GM18861 (cell line): ENCODE measurements at regions not wholly inside any gene's neighbourhood (a gene's known extent, or its start where the extent isn't known, plus 50 kb on each side); places are given as distances from the start of the nearest gene placed in this dataset.

Source experiments
- ATAC-seq: cut with Tn5 transposase; IDR thresholded peaks from one replicate; pipeline ENCODE4 v1.9.1; 2021; ENCODE audit not compliant: unreplicated experiment

DNA sequence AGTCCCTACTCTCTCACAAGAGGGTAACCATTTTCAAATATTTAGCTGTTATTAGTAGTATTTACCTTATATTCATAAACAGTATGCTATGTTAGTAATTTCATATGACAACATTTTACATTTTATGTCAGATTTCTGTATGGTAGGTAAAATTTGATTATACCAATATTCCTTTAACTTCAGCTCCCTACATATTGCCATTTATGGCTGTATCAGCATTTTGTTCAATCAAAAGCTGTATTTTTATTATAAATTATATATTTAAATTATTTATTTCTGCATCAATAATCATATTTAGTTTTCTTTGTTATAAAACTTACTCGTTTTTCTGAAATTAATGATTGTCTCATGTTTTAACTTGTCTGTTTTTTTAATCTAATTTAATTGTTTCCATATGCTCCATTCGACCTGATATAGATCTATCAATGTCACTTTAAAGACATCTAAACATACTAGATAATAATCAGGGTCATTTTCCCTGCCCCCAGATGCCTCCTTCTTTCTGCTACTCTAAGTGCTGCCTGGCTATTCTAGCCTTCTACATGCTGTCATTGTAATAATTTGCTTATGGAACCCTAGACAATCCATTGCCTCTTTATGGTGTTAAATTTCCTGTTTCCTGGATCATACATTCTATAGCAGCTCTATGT, 1976.7 kb upstream of the ADGRL3 start:
- ATAC-seq = no peak

DNA sequence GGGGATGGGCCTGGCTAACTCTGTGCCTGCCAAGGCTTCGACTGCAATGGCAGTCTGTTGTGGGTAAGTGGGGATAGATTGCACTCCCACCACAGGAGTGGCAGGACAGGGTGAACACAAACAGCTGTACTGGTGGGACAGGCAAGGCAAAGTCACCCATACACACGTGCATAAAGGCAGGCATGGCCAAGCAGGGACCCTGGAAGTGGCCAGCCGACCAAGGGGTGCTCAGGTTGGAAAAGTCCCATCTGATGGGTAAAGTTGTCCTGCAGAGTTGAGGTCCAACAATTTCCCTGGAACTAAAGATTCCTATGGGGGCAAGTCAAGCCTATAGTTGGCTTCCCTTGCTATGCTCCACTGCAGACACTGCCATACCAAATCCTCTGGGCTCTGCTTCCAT, 1961.9 kb upstream of the ADGRL3 start:
- ATAC-seq = no peak

DNA sequence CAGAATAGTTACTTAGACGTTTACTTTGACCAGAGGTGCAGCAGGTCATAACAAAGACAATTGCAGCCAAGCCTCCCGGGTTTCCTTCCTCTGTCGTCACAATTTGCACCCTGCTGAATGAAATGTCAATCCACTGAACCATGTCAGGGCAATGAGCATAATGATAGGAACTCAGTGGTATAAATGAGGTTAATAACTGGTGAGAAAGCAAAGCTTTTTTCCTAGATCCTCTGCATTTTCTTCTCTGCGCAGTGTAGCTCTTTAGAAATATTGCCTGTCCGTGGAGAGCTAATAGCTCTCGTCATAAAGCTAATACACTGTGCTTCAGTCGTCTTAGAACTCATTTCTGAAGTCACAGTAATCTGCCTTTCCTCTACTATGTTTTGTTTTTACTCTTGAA, 1960.1 kb upstream of the ADGRL3 start:
- no peak for ATAC-seq

DNA sequence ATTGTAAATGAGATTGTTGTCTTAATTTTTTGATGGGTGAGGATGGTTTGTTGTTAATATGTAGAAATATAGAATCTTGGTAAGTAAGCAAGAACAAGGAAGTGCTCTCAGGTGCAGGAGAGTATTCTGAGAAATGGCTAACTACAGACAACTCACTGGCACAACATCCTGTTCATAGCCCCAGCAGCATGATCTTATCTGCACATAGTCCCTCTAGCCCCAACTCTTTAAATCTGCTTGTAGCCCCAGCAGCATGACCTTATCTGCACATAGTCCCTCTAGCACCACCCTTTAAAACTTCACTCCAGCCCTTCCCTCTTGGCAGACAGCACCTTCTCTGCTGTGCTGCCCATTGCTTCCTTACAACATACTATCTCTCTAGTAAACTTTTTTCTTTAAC, 1957.1 kb upstream of the ADGRL3 start:
- ATAC-seq = no peak

DNA sequence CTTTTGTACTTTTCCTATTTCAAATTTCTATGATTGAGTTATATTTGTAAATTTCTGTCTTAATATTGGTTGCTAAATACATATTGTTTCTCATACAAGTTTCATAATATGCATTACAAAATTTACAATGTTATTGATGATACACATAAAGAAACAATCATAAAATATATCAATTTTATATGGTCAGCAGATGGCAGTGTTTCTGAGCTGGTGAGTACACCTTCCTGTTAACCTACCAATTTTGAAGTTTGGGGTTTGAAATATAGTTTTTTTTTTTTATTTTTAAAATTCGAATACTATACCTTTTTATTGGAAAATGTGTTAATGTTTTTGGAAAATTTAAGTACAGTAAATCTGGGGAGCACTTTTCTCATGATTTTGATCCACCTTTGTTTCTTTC, 1953.1 kb upstream of the ADGRL3 start:
- ATAC-seq = no peak

DNA sequence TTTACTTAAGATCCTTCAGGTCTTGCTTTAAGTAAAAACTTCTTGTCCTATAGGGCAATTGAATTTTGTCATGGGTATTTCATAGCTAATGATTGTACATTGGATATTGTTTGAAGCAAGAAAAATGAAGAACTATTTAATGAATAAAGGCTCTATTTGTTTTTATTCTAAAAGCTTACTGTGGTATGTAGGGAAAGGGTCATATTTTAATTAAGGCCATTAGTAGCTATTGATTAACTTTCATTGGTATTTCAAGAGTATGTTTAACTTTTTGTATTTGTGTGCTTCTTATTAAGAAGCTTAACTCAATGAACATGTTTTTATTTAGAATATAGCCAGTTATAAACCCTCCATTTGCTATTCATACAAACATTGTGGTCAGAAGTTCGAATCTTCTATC, 1951.8 kb upstream of the ADGRL3 start:
- no peak for ATAC-seq

DNA sequence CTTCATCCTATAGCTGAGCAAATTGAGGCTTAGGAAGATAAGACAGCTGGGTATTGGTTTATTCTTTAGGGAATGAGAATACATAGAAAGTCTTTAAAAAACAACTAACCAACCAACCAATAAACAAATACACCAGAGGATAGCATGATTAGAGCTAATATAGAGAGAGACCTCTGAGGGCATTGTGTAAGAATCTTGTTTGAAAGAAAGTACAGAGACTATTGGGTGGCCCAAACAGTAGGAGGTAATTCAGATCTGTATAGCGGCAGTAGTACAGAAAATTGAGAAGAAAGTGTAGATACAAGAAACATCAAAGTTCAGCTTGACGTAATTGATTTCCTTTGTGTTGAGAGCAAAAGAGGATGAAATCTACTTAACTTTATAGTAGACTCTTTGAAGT, 1951.0 kb upstream of the ADGRL3 start:
- ATAC-seq = no peak

DNA sequence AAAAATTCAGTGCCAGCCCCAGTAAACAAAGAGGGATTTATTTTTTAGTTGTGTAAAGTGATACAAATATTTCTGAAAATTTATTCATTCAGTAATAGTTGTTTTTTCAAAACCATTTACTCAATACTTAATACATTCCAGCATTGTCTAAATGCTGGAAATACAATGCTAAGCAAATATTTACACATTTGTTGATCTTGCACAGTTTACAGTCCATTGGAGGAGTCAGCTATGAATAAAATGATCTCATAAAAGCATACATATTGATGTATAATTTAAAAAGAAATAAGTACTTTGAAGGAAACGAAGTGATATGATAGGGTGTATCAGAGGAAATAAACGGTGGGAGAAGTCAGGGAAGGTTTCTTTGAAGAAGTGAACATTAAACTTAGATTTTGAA, 1942.1 kb upstream of the ADGRL3 start:
- no peak for ATAC-seq

DNA sequence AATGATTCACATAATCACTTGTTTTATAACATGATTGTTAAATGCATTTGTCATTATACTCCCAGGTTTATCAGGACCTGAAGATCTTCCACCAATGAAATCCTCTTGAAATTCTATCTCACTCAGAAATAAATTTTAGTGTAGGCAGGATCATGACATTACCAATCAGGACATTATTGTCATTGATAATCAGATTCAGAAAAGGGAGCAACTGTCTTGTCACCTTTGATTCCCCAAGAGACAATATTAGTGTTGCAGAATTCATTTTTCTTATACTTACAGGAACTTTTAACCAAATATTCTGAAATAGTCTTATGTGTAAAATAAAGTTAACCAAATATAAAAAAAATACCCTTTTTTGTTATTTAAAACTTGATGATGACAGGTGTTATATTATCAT, 1892.5 kb upstream of the ADGRL3 start:
- ATAC-seq = no peak

DNA sequence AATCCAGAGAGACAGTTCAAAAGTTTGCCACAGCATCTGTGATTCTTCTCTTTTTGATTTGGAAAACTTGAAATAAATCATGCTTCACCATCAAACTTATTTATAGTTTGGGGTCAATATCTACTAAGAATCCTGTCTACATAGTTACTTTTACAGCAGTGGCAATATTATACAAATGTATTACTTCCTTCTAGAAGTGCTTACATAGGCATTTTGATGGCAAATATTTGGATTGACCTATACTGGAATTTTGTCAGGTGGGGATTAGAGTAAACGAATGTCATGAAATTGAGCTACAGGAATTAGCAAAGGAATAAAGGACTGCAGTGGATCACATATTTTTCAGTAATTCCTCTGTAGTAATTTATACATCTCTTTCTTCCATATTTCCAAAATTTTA, 1885.5 kb upstream of the ADGRL3 start:
- no peak for ATAC-seq

DNA sequence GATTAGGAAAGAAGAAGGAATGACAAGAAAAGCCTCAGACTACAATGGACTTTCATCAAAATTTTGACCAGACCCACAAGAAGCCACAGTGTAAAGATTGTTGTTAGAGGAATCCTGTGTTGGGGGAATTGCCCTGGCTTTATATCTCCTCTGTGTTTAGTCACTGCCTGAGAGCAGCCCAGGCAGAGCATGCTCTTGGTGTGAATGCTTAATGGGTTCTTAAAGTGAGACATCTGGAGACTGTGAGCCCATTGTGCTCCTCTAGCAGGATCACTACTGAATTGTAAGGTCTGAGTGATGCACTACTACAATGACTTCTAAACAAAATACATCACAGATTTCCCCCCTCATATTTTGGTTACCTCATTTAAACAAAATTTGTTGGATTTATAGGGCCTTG, 1860.5 kb upstream of the ADGRL3 start:
- no peak for ATAC-seq

DNA sequence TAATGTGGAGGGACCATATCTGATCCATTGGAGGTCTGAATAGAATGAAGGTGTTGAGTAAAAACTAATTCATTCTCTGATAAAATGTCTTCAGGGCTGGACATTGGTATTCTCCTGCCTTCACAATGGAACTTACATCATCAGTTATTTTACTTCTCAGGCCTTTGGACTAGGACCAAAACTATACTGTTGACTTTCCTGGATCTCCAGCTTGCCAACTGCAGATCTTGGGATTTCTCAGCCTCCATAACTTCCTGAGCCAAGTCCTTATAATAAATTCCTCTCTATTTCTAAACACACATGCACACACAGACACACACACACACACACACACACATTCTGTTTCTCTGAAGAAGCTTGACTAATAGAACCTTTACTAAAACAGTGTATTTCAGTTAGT, 1858.6 kb upstream of the ADGRL3 start:
- ATAC-seq = no peak

DNA sequence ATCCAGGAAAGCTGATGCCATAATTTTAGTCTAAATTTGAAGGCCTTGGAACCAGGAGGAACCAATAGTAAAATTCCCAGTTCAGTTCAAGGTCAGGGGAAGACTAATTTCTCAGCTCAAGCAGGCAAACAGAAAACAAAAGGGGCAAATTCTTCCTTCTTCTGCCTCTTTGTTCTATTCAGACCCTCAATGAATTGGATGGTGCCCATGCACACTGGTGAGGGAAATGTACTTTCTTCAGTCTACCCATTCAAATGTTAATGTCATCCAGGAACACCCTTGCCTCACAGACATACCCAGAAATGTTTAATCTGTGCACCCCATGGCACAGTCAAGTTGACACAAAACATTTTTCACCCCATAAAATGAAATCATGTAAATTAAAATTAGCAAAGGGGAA, 1851.2 kb upstream of the ADGRL3 start:
- no peak for ATAC-seq

DNA sequence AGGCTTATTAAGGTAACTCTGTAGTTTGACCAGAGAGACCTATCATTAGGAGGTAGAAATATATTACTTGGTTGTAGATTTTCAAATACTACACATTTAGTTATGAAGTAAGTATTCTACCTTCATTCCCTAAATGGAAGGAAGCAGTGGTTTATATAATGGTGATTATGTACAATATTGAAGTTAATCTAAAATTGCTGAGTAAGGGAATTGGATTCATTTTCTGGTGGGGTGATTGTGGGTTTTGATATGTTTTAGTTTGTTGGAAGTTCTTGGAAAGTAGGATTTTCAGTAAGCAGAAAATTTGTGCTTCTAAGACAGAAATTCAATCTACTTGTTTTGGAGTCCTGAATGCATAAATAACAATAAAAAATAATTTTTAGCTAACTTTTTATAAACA, 1830.9 kb upstream of the ADGRL3 start:
- ATAC-seq = no peak

DNA sequence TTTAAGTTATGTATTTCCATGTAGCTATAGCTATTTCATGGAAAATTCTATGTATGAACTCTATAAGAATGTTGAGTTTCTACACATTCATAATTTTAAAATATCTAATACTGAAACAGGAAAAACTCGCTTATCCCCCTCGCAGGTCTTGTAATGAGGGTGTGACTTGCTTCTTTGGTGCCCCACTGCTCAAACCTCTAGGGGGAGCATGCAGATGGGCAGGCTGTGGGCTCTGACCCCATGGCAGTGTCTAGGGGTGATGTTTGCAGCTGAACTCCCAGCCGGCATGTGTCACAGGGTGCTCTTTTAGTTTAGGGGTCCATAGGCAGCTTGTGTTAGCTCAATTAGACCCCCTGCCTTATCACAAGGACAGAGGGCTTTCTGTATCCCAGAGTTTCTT, 1825.7 kb upstream of the ADGRL3 start:
- no peak for ATAC-seq

DNA sequence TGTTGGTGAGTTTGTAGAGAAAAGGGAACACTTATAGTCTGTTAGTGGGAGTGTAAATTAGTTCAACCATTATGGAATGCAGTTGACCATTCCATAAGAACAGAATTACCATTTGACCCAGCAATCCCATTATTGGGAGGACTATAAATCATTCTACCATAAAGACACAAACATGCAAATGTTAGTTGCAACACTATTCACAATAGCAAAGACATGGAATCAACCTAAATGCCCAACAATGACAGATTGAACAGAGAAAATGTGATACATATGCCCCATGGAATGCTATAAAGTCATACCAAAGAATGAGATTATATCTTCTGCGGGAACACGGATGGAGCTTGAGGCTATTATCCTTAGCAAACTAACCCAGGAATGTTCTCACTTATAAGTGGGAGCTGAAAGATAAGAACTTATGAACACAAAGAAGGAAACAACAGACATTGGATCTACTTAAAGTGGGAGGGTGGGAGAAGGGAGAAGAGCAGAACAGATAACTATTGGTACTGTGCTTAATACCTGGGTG, 1819.2 kb upstream of the ADGRL3 start:
- ATAC-seq = no peak

DNA sequence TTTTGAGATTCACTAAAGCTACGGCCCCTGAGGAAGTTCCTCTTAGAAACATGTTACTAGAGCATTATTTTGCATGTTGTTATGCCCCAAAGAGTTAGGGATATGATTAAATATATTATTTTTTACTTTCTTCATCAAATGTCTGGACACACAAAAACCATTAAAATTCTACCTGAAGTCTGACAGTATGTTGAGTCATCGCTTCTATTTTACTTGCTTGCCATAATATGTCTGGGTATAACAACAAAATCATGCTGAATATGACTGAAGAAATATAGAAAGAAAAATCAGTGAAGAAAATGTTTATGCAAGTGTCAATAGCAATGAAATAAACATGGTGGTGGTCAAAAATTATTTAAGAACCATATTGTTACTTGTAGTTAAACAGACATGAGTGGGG, 1818.5 kb upstream of the ADGRL3 start:
- ATAC-seq = no peak

DNA sequence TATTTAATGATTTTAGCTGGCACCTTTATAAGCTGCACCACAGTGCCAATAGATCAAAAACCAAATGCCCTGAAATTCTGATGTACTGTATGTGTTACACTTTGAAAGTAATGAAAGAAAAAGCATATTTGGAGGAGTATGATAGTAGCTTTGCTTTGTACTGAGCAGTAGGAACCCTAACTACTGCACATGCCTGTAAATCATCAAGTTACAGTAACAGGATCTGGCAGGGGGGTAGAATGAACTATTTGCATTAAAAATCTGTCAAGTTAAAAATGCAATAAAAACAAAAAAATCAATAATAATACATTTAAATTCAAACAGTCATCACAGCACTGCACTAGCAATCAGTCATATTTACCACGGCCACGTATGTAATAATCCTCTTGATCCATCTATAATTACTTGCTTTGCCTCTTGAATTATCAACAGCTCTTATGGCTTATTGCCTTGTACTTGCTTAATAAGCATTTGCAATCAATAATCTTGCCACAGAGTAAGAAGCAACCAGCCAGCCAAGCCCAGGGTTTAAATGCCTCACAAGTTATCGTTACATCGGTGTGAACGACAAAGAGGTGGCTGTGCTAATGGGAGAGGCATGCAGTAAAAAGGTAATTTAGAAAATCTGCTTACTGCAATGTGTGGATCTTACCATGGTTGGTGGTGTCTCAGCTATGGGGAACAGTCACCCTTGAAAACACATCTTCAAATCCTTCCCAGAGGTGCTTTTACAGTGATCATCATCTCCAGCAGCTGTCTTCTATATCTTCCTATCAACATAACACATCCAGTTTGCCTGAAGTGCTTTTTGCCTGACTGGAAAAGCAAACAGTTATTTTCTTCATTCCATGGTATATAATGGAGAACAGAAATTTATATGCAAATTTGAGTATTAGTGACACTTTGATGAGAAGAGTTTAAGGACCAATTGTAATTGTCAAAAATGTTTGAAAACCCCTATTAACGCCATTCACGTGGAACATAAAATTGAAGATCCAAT, 1812.1 kb upstream of the ADGRL3 start:
- no peak for ATAC-seq

DNA sequence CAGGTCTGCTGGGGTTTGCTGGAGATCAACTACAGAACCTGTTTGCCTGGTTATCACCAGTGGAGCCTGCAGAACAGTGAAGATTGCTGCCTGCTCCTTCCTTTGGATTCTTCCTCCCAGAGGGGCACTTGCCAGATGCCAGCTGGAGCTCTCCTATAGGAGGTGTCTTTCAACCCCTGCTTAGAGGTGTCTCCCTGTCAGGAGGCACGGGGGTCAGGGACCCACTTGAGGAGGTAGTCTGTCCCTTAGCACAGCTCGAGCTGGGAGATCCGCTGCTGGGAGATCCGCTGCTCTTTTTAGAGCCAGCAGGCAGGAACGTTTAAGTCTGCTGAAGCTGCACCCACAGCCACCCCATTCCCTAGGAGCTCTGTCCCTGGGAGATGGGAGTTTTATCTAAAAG, 1806.3 kb upstream of the ADGRL3 start:
- no peak for ATAC-seq

DNA sequence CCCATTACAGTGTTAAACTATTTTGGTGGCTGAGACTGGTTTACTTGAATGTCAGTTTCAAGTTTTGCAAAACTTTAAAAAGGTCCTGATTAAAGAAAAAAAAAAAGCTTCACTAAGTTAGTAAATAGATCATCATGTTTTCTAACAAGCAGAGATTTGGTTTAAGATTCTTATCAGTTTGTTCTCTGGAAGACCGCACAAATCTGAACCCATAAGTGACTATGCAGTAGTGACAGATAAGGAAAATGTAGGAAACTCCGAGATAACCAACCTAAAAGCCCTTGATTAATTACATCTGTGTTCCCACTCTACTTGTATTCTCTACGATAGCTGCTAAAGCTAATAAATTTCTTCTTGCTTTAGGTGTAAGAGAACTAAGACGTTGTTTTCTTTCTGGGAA, 1799.8 kb upstream of the ADGRL3 start:
- no peak for ATAC-seq

DNA sequence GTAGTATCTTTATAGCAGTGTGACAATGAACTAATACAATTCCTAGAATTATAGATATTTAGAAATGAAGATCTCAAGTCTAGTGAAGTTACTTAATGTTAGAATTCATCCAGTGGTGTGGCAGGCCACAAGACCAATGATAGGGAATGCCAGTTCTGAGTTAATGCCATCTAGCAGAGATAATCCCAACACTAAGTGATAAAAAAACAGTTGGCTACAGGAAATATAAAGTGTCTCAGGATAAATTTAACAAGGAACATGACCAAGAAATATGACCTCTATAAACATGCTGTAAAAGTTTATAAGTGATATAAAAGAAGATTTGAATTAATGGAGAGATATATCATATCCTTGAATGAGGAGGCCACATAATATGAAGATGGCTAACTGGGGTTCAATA, 1790.5 kb upstream of the ADGRL3 start:
- no peak for ATAC-seq

DNA sequence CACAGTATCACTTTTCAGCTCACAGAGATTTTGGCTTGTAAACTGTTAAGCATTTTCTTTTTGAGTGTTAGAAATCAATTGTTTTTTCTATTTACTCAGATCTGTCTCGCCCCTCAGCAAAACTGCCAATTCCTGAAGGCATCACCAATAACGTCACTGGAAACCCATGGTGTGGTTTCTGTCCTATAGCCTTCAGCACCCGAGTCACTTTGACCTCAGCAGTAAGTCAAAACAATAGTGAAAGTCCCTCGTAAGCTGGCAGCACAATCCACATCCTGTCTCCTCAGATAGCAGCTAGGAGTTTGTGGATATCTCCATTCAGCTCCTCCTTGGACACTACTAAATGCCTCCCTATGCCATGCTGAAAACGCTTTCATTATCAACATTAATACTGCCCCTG, 1787.4 kb upstream of the ADGRL3 start:
- ATAC-seq = no peak
